Stimulated activated CD4-positive, alpha-beta T cell treated with anti-CD3 and anti-CD28 coated beads, Interleukin-15, amount 100 ng/mL, for 1 hour (primary cell): ENCODE measurements at regions not wholly inside any gene's neighbourhood (a gene's known extent, or its start where the extent isn't known, plus 50 kb on each side); places are given as distances from the start of the nearest gene placed in this dataset.

Experiments
- DNase-seq, 2 donors: peaks; one replicate each; pipeline ENCODE4 v3.0.0-alpha.2; 2020; ENCODE audit warnings: low read depth in 1 of 2, low spot score in 1 of 2

DNA sequence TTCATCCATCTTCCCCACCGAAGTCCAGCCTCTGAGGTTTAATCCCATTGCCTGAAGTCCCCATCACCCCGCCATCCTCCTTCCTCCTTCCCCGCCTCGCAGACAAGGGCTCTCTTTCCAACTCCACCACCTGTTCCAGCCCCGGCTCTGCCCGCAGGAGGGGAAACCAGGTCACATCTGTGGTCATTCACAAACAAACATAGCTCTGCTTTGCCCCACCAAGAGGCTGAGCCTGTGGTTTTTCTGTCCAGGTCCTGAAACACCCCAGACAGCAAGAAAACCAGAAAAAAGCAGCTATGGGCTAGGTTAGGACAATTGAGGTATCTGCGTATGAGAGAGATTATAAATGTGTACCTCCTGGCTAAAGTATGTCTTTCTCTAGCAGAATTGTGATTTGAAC lies 144.7 kb downstream of the GLI2 start:
- no peak for DNase-seq

DNA sequence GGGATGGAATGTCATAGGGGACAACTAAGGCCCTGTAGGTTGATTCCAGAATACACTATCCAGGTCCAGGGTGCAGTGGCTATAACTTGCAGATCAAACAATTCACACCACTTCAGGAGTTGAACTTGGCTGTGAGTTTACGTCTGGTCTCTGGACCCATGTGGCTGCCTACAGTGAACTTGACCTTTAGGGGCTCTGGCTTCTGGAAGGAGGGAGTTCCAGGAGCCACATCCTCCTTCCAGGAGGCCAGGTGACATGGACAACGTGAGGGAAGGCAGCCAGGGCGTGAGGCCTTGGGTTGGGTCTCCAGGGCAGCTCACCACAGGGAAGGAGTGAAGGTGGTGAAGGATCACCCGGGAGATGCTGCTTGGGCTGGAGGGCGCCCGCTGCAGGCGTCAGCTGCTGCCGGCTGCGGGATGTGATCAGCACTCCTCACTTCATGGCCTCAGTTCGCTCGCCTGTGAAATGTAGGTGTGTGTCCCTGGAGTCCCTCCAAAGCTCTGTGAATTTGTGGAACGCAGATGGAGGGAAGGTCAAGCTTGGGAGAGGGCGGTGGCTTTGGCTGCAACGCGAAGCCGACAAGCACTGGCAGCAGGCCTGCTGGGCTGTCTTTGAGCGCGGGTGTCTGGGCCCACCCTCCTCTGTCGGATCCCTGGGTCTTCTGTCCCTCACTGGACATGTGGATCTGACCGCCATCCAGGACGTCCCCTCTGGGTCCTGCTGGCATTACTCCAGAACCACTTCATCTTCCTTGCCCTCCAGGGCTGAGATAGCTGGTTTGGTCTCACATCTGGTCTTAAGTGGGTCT lies 146.5 kb downstream of the GLI2 start:
- DNase-seq = no peak

DNA sequence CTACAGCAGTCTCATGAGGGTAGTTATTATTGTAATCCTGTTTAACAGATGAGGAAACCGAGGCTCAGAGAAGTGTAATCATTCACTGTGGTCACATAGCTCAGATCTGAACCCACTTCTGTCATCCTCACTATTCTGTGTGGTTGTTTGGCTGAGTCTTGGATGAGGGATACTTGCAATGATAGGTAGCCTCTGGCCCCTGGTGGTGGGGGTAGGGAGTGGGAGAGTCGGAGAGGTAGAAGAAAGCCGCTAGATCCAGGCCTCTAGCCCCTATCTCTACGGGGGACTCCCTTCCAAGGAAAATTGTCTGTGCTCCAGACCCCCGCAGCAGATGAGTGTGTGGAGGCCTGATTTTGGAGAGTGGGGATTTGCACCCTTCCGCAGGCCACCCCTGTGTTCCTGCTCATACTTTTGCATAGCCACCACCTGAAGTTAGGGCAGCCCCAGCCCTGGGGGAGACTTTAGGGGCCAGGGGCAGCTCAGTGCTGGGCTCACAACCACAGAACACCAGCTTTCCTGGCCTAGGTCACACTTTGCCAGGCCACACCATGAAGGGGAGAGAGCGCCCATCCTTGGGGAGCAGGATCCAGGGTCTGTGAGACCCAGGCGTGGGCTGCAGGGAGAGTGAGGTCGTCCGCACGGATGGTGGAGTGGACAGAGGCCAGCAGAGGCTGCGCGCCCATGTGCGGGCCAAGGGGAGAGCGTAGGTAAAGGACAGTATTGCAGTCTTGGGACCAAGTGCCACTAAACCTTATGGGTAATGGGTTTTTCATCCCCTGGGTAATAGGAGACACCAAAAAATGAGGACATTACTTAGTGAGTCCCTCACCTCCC lies 148.2 kb downstream of the GLI2 start:
- no peak for DNase-seq

DNA sequence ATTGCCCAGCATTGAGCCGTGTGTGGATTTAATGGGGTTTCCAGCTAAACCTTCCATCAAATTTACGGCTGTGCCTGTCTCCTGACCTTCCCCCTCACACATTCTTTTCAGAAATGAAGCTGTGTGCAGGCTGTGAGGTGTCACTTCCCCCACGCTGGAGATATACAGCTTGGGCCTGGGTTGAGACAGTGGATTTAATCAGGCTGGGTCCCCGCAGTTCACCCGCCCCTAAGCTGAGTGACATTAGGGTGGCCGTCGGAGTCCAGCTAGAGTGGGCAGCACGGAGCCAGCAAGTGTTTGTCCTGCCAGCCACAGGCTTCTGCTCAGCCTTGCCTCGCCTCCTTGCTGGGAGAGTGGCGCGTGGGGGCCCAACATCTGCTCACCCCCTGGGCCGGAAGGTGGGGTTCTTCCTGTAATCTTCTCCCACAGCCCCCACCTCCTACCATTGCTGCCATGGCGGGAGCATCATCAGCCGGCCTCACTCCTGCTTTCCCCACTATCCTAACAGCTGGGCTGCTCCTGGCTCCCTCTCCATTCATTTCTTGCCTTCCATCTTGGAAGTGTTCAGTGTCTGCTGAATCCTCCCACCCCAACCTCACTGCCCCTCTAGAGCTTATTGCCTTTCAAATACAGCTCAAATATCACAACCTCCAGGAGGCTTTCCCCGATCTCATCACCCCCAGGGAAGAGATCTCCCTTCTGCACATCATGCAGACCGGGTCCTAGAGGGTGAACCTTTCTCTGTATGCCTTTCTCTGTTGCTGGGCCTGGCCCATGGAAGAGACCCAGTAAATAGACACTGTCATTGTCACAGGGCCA lies 149.0 kb downstream of the GLI2 start:
- no peak for DNase-seq

DNA sequence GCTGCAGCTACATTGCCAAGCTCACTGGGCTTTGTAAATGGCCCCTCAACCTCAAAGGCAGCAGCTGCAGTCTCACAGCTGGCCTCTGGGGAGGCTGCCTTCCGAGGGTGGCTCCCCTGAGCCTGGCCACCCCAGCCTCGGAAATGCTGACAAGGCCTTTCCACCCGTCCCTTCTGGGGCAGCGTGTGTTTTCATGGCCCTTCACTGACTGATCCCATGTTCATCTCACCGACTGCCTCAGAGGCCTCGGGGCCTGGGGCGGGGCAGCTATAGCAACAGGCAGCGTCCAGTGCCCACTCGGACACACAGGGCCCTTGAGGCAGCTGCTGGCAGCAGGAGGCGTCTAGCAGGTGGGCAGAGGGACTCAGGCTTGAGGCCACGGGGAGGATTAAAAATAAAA lies 149.7 kb downstream of the GLI2 start:
- no peak for DNase-seq

DNA sequence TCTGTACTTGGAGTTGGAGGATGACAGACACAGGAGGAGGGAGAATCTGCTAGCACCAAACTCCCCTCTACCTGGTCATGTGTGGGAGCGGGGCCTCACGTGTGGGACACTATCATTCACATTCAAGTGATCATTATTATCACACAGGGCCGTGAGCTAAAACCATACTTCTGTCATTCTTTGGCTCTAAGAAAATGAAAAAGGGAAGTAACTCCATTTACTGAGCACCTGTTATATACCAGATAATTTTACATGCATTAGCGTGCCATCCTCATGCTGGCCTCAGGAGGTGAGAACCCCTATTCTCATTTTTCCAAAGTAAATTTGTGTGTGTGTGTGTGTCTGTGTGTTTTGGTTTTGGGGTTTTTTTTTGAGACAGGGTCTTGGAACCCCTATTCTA lies 150.1 kb downstream of the GLI2 start:
- no peak for DNase-seq

DNA sequence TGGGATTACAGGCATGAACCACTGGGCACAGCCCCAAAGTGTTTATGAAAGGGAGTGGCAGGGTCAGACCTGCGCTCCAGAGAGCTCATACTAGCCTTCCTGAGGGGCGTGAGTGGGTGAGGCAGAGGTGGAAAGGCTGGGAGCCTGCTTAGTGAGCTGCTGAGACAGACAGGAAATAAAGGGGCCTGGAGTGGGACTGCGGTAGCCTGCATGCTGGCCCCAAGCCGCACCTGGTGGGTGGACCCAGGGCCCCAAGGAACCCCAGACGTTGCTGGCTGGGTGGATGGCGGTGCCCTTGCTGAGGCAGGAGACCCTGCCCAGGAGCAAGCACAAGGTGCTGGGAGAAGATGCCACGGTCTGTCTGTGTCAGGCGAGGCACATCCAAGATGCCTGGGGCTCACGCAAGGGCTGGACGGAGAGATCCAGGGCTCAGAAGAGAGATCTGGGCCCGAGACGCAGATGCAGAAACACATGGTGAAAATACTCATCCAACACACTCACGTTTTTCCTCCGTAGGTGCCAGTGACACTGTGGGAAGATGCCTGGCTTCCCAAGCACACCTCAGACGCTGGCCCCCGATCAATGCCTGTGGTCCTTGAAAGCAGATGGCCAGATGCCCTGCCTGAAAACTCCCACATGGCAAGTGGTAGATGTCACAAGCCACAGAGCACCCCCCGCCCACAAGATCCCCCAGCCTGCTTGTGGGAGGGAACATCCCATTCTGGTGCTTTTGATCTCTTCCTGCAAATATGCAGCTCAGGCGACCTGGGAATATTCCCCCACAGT lies 151.1 kb downstream of the GLI2 start:
- no peak for DNase-seq

DNA sequence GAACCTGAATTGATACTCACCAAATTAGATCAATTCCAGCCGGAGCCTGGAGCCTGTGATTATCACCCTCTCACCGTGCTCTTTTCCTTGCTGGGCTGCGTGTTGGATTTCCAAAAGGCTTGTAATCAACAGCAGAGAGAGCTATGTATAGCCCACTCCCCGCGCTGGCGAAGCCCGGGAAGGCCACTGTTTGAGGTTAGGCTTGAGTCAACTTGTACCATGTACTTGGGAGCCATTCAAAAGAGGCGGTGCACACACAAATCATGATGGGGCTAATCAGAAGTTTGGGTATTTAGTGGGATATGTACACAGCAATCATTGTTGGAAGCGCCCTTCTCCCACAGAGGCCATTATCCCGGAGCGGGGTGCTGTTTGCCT lies 151.6 kb downstream of the GLI2 start:
- DNase-seq = no peak

DNA sequence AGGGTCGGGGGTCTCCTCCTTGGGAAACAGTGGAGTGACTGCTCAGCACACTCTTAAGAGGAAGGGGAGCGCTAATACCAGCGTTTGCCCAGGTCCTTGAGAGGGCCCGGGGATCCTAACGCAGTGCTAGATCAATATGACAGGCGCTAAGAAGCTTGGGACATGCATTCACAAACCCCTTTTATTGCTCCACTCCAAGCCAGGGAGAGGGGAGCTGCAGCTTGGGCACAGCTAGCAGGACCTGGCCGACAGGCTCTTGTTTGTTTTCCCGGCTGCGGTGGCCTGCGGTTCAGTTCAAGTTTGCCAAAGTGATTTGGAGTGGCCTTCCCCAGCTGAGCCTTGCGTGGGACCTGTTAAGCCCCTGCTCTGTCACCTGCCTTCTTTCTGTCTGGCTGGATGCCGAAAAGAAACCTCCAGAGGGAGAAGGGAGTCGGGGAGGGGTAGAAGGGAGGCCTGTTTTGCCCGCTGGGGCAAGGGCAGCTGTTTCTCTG lies 152.1 kb downstream of the GLI2 start:
- DNase-seq = no peak

DNA sequence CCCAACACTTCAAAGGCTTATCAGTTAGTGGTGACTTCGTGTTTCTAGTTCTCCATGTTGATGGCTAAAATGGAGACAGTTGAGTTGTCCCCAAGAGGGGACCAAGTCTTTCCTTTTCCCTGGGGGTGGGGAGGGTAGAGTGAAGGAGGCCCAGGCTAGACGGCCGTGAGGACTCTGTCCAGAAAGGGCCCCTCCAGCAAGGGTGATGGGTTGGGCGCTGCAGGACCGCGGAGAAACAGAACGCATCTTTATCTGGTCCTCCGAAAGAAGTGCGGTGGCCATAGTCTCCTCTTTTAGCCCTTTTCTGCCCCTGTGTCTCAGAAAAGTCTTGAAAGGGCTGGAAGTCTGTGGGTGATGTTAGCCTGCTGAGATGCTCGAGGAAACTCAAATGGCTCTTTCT lies 153.2 kb downstream of the GLI2 start:
- no peak for DNase-seq

DNA sequence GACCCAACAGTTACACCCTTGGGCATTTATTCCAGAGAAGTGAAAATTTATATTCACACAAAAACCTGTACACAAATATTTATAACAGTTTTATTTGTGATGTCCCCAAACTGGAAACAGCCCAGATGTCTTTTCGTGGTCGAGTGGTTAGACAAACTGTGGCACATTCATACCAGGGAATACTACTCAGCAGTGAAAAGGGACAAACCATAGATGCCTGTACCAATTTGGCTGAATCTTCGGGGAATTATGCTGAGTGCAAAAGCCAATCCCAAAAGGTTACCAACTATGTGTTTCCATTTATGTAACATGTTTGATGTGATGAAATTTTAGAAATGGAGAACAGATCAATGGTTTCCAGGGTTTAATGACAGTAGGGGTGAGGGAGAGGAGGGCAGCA lies 154.3 kb downstream of the GLI2 start:
- DNase-seq = no peak

DNA sequence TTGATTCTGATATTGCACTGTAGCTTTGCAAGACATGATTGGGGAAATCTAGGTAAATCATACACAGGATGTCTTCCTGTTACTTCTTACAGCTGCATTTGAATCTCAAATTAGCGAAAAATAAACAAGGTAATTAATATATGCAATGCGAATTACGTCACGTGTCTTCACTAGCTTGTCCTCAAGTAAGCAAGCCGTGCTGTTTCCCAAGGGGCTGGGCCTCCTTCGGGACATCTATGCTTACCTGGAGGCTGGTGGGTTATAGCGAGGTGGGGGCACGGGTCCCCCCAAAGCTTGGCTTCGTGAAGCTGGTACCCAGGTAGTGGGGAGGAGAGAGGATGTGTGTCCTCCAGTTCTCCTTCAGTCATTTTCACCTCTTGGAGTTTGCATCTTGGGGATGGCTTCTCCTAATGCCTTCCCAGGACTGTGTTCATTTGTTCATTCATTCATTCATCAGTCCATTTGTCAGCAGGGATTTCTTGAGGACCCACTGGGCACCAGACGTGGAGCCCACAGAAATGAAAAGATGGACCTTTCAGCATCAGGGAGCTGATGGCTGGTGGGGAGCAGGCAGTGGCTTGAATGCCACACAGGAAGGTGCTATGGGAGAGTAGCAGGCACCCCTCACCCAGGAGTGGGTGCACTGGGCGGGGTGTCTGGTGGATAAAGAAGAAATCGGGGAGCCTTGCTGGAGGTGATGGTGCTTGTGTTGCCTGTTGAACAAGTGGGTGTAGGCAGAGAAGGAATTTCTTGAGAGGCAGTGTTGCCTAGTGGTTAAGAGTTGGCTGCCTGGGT lies 155.1 kb downstream of the GLI2 start:
- DNase-seq = no peak

DNA sequence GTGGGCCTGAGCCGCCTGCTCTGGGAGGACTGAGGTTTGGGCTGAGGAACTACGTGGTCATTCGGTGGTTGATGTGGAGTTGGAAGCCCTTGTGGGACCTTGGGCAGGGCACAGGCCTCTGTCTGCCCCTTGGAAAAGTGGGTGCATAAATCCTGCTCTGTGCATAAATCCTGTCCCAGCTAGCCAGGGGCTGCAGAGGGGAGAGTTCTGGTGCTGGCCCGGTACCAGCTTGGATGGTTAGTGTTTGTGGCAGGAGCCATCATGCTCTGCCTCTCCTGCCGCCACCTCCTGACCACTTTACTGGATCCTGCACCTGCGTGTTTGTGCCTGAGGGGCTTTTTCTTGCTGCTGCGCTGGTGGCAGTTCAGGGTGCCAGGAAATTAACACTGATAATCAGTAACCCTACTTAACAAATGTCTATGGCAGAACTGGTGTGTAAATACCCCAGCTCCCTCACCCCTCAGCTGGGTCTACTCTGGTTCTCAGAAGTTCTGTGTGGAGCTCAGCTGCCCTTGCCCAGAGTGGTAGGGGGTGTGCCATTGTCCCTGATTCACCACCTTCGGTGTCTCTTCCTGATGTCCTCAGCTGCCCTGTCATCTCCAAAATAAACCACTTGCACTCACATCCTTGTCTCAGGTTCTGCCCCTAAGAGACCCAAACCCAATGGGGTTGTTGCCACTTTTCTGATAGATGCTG lies 156.8 kb downstream of the GLI2 start:
- DNase-seq = no peak

DNA sequence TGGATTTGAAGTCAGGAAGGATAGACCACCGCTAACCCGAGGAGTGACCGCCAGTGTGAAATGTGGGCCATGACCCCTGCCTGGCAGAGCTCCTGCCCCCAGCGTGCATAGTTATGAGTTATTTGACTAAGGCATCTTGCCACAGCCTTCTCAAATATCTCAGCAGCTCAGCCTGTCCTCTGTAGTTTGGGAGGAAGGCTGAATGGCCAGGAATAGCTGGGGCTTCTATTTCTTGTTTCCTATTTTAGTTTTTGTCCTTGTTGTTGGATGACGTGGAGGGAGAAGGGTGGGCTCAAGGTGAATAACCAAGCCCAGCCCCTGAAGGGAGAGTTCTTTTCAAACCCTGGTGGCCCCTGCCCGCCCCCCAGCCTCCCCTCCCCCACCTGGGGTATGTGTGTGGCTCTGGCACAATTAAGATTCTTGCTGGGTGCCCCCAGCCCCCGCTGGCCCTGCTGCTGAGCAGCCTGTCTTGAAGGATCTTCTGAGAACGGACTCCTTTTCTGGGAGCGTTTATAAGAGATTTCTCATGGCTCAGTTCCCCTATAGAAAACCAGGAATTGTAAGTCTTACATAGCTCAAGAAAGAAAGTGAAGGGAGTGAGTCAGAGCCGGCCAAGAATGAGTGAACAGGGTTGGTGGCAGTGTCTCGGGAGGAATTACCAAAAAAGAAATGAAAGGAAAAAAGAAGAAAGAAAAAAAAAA lies 157.4 kb downstream of the GLI2 start:
- no peak for DNase-seq

DNA sequence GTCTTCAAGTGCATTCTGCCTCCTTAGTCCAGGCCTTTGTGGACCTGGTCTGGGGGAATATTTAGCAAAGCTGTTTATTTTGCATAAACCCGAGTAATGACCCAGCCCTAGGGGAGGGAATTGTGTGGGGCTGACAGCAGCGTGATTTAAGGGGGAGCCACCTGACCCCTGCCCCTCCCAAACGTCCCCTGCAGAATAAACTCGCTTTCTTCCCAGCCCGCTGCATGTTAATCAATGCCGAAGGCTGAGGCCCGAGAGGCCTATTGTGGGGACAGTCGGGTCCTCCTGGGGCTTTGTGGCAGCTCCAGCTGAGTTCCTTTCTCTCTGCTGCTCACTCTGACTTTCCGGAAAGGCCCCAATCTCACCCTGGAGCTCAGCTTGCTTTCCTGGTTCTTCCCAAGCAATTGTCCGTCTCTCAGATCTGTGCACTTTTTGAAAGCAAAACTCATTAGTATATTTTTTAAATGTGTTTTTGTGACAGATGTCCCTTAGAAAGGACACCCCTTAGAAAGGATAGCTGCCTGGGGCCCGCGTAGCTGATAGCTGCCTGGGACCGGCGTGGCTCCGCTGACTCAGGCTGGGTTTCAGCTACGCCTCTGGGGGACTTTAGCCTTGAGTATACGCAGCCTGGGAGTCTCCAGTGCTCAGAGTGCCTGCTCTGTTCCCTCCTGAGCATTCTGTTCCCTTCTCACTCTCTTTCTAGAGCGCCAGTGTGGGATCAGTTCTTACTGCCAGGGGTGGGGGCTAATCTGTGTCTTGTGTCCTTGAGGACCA lies 158.3 kb downstream of the GLI2 start:
- no peak for DNase-seq

DNA sequence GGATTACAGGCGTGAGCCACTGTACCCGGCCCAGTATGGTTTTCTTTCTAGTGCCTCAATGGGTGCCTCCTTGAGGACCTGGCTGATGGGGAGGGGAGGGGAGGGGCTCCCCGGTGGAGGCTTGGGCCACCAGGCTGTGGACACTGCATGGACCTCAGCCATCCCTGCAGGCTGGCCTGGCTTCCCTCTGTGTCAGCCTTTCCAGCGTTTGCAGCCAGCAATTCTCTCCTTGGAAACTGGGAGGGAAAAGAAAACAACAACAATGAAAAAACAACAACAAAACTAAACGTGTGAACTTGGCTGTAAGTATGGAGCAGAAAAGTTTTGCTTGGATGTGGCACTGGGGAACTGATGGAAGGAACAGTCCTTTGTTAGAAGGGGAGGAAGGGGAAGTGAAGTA lies 159.3 kb downstream of the GLI2 start:
- DNase-seq = no peak

DNA sequence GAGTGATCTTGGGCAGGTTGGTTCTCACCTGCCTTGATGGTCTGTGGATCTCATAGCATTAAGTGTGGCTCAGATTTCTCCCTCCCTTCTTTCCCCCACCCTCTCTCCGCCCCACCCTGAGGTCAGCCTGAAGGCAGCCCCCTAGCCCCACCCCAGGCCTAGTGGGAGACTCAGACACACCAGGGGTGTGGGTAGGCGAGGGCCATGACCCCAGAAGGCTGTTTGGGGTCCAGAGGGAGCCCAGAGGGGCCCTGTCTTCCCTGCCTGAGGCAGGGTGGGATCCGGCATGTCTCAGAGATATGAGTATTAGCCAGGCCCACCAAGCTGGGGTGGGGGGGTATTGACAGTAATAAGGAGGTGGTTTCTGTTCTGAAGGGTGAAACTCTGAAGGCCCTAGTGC lies 160.5 kb downstream of the GLI2 start:
- DNase-seq = no peak

DNA sequence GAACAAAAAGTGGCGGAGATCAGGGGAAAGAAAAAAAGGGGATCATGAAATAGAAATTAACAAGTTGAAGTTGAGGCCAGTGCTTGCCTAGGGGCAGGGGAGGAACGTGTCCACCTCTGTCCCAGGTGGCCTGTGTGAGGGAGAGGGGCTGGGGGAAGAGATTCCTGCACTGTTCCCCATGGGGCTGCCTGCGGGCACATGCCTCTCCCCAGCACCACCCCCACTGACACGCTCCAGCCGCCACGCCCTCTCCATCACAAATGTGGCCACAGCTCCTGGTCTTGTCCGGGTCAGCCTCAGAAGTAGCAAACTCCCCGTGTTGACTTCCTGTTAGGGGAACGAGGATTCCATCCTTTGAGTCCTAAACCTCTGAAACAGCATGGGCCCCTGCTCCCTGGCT lies 161.2 kb downstream of the GLI2 start:
- no peak for DNase-seq
